ENCODE measurements at regions not wholly inside any gene's neighbourhood (a gene's known extent, or its start where the extent isn't known, plus 50 kb on each side); places are given as distances from the start of the nearest gene placed in this dataset.
"Not testable (repeated sequence)": the region's sequence is repeated elsewhere in the genome, so short reads cannot be mapped to it uniquely, and the experiment has no call there.

- H3K4me3 ChIP-seq (ENCODE audit: low read length): no peak overlapping the region
- TF ChIP-seq, protein P1, sequence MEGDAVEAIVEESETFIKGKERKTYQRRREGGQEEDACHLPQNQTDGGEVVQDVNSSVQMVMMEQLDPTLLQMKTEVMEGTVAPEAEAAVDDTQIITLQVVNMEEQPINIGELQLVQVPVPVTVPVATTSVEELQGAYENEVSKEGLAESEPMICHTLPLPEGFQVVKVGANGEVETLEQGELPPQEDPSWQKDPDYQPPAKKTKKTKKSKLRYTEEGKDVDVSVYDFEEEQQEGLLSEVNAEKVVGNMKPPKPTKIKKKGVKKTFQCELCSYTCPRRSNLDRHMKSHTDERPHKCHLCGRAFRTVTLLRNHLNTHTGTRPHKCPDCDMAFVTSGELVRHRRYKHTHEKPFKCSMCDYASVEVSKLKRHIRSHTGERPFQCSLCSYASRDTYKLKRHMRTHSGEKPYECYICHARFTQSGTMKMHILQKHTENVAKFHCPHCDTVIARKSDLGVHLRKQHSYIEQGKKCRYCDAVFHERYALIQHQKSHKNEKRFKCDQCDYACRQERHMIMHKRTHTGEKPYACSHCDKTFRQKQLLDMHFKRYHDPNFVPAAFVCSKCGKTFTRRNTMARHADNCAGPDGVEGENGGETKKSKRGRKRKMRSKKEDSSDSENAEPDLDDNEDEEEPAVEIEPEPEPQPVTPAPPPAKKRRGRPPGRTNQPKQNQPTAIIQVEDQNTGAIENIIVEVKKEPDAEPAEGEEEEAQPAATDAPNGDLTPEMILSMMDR (conservative IDR thresholded peaks at IDR 0.05; ENCODE audit: low read length): no peak
- DNase-seq (ENCODE audit: low read depth): no peak
Measured at GRCh38 chr18:68391801-68392200, 323.1 kb downstream of the TMX3 start.

- no peak overlapping the region for H3K4me3 ChIP-seq (ENCODE audit: low read length)
- DNase-seq (ENCODE audit: low read depth): peak; percentile 31
- TF ChIP-seq, protein P1 (conservative IDR thresholded peaks at IDR 0.05; ENCODE audit: low read length): no peak
Measured at GRCh38 chr18:68387246-68387645, 327.7 kb downstream of the TMX3 start.

DNA sequence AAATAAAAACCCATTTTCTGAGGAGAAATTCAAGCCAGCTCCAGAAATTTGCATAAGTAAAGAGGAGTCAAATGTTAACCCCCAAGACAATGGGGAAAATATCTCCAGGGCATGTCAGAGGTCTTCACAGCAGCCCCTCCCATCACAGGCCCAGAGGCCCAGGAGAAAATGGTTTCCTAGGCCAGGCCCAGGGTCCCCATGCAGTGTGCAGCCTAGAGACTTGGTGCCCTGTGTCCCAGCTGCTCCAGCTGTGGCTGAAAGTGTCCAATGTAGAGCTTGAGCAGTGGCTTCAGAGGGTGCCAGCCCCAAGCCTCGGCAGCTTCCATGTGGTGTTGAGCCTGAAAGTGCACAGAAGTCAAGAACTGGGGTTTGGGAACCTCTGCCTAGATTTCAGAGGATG lies 330.9 kb downstream of the TMX3 start:
- not testable (repeated sequence) for DNase-seq (ENCODE audit: low read depth)

DNA sequence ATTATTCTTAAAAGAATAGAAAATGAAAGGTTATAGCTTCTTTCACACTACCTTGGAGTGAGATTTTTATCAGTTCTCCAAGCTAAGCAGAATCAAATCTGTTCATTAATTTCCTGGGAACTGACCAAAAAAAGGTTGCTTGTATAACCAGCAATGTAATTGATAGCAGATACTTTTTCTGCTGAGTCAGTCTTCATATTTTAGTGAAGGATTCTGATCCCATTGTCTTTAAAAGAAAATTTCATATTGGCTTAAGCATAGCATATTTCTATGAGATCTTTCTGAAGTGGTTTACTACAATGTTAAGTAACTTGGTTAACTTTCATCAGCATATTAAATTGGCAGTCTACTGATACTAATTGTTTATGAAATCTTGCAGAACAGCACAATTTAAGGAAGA lies 338.0 kb downstream of the TMX3 start:
- TF ChIP-seq, protein P1 (conservative IDR thresholded peaks at IDR 0.05; ENCODE audit: low read length): no peak
- H3K4me3 ChIP-seq (ENCODE audit: low read length): no peak overlapping the region
- peak; percentile 48 for DNase-seq (ENCODE audit: low read depth)

More for the DNA sequence above, 330.9 kb downstream of the TMX3 start:
- not testable (repeated sequence) for H3K4me3 ChIP-seq (ENCODE audit: low read length)

- no peak overlapping the region for H3K4me3 ChIP-seq (ENCODE audit: low read length)
- no peak for DNase-seq (ENCODE audit: low read depth)
- TF ChIP-seq, protein P1 (conservative IDR thresholded peaks at IDR 0.05; ENCODE audit: low read length): no peak
Measured at GRCh38 chr18:68362907-68363306, 352.0 kb downstream of the TMX3 start.

DNA sequence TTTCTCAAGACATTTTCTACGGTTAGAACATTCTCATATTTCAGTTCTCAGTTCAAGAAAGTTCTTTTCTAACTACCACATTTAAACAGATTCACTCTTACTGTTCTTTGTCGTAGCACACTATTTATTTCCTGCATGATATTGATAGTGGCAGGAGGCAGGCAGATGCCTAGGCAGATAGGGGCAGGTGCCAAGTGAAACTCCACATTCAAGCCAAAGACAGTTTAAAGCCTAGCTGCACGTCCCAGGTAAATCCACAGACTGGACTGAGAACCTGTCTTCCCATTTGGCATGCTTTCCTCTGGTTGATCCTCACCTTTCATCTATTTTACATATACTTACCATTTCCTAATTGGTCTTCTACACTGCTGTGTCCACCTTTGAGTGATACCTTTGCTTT lies 359.3 kb downstream of the TMX3 start:
- DNase-seq (ENCODE audit: low read depth): no peak
- H3K4me3 ChIP-seq (ENCODE audit: low read length): no peak overlapping the region
- TF ChIP-seq, protein P1 (conservative IDR thresholded peaks at IDR 0.05; ENCODE audit: low read length): no peak

GRCh38 chr18:68354176-68354575 lies 360.7 kb downstream of the TMX3 start:
- peak; percentile 66 for DNase-seq (ENCODE audit: low read depth)
- TF ChIP-seq, protein P1 (conservative IDR thresholded peaks at IDR 0.05; ENCODE audit: low read length): no peak
- H3K4me3 ChIP-seq (ENCODE audit: low read length): no peak overlapping the region
